A549 (cell line): ENCODE measurements at regions not wholly inside any gene's neighbourhood (a gene's known extent, or its start where the extent isn't known, plus 50 kb on each side); places are given as distances from the start of the nearest gene placed in this dataset.

Experiments
- CBX2 ChIP-seq: fragments of 200-600 bp; sonication (generic); IDR thresholded peaks from 2 replicates; pipeline ENCODE4 v1.6.1; 2016; ENCODE audit warnings: low read depth, mild to moderate bottlenecking, borderline replicate concordance
- CHD4 ChIP-seq: fragments of 200-600 bp; sonication (generic); IDR thresholded peaks from 2 replicates; pipeline ENCODE4 v1.6.1; 2016; ENCODE audit warnings: antibody characterized with exemption, mild to moderate bottlenecking, borderline replicate concordance
- KDM1A ChIP-seq: fragments of 200-600 bp; sonication (generic); IDR thresholded peaks from 2 replicates; pipeline ENCODE4 v1.6.1; 2016; ENCODE audit warnings: low read depth, mild to moderate bottlenecking
- SMC3 ChIP-seq: fragments of >200 bp; sonication (Bioruptor Twin); formaldehyde crosslinking; IDR thresholded peaks from 3 replicates; pipeline ENCODE4 v1.6.1; 2018; ENCODE audit warnings: inconsistent platforms
- ZNF302 ChIP-seq: fragments of 250-450 bp; sonication (Bioruptor Pico); IDR thresholded peaks from 2 replicates; pipeline ENCODE4 v1.9.0; 2021; ENCODE audit warnings: inconsistent platforms, mild to moderate bottlenecking, moderate library complexity
- TF ChIP-seq, protein P1 (sequence below): fragments of >200 bp; sonication (Bioruptor Twin); formaldehyde crosslinking; IDR thresholded peaks from 3 replicates; pipeline ENCODE4 v1.5.1; 2016
- TF ChIP-seq, protein P2 (sequence below): fragments of 450-650 bp; IDR thresholded peaks from 2 replicates; pipeline ENCODE4 v1.6.1; 2014; ENCODE audit warnings: antibody characterized with exemption
- TF ChIP-seq, protein P3 (sequence below): IDR thresholded peaks from 2 replicates; pipeline ENCODE4 v1.6.1; 2012

DNA sequence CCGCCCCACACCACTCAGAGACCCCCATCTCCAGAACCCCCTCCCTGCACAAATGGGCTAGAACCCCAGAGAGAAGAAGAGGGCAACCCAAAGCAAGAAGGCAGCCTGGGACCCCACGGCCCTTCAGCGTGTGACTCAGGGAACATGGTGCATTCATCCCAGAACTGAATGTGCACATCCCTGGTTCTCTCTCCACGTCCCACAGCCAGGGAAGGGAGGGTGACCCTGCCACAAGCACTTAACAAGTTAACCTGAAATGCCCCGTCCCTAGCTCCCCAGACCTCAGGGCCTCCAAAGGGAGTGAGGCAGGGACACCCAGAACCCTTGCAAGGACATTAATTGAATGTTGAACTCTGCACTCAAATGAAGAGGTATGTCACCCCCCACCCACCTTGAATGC is 202.5 kb upstream of the TNRC6C start:
- no peak for TF ChIP-seq KDM1A
- TF ChIP-seq, protein P1, sequence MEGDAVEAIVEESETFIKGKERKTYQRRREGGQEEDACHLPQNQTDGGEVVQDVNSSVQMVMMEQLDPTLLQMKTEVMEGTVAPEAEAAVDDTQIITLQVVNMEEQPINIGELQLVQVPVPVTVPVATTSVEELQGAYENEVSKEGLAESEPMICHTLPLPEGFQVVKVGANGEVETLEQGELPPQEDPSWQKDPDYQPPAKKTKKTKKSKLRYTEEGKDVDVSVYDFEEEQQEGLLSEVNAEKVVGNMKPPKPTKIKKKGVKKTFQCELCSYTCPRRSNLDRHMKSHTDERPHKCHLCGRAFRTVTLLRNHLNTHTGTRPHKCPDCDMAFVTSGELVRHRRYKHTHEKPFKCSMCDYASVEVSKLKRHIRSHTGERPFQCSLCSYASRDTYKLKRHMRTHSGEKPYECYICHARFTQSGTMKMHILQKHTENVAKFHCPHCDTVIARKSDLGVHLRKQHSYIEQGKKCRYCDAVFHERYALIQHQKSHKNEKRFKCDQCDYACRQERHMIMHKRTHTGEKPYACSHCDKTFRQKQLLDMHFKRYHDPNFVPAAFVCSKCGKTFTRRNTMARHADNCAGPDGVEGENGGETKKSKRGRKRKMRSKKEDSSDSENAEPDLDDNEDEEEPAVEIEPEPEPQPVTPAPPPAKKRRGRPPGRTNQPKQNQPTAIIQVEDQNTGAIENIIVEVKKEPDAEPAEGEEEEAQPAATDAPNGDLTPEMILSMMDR = no peak
- TF ChIP-seq ZNF302 (CRISPR knock-in tag) = no peak
- TF ChIP-seq, protein P2, sequence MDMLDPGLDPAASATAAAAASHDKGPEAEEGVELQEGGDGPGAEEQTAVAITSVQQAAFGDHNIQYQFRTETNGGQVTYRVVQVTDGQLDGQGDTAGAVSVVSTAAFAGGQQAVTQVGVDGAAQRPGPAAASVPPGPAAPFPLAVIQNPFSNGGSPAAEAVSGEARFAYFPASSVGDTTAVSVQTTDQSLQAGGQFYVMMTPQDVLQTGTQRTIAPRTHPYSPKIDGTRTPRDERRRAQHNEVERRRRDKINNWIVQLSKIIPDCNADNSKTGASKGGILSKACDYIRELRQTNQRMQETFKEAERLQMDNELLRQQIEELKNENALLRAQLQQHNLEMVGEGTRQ = no peak
- TF ChIP-seq, protein P3, sequence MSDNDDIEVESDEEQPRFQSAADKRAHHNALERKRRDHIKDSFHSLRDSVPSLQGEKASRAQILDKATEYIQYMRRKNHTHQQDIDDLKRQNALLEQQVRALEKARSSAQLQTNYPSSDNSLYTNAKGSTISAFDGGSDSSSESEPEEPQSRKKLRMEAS = no peak
- TF ChIP-seq CHD4 = no peak
- no peak for TF ChIP-seq SMC3
- no peak for TF ChIP-seq CBX2
